Mesenchymal stem cell (in vitro differentiated cells and primary cell): ENCODE measurements at regions not wholly inside any gene's neighbourhood (a gene's known extent, or its start where the extent isn't known, plus 50 kb on each side); places are given as distances from the start of the nearest gene placed in this dataset.
"Not testable (repeated sequence)": the region's sequence is repeated elsewhere in the genome, so short reads cannot be mapped to it uniquely, and the experiment has no call there.

ENCODE experiments used
- DNase-seq: peaks from one replicate; pipeline ENCODE4 v3.0.0-alpha.2; 2013
- H2AFZ ChIP-seq: one replicate; pipeline ENCODE4 v1.6.1; 2013; ENCODE audit warnings: low read depth, mild to moderate bottlenecking, control low read depth, inconsistent platforms, low read length, moderate library complexity
- H2AK5ac ChIP-seq: 2 replicates; pipeline ENCODE4 v1.6.1; 2013; ENCODE audit warnings: low read length, moderate library complexity, mild to moderate bottlenecking, inconsistent platforms; ENCODE audit not compliant: severe bottlenecking
- H2BK120ac ChIP-seq: one replicate; pipeline ENCODE4 v1.6.1; 2013; ENCODE audit warnings: low read depth, mild to moderate bottlenecking, inconsistent platforms, low read length, moderate library complexity
- H2BK12ac ChIP-seq, 2 experiments: one replicate each; pipeline ENCODE4 v1.6.1; 2013; ENCODE audit warnings: inconsistent platforms in 2 of 2, low read length in 2 of 2, mild to moderate bottlenecking in 2 of 2, moderate library complexity in 2 of 2, control low read depth in 1 of 2
- H2BK15ac ChIP-seq: one replicate; pipeline ENCODE4 v1.6.1; 2013; ENCODE audit warnings: mild to moderate bottlenecking, low read depth, inconsistent platforms; ENCODE audit not compliant: poor library complexity, severe bottlenecking
- H2BK5ac ChIP-seq: 2 replicates; pipeline ENCODE4 v1.6.1; 2013; ENCODE audit warnings: low read depth, mild to moderate bottlenecking, low read length, control low read depth, inconsistent platforms; ENCODE audit not compliant: poor library complexity, severe bottlenecking
- H3K14ac ChIP-seq, 2 experiments: one replicate each; pipeline ENCODE4 v1.6.1; 2013; ENCODE audit warnings: inconsistent platforms in 2 of 2, low read length in 2 of 2, control low read depth in 1 of 2, mild to moderate bottlenecking in 1 of 2, moderate library complexity in 1 of 2
- H3K18ac ChIP-seq, 2 experiments: one replicate each; pipeline ENCODE4 v1.6.1; 2013; ENCODE audit warnings: inconsistent platforms in 2 of 2, low read length in 2 of 2, control low read depth in 1 of 2, low read depth in 1 of 2, mild to moderate bottlenecking in 1 of 2
- H3K23ac ChIP-seq, 2 experiments: one replicate each; pipeline ENCODE4 v1.6.1; 2013; ENCODE audit warnings: inconsistent platforms in 2 of 2, low read length in 2 of 2, mild to moderate bottlenecking in 2 of 2, moderate library complexity in 2 of 2, control low read depth in 1 of 2
- H3K27ac ChIP-seq: 2 replicates; pipeline ENCODE4 v1.5.1; 2013; ENCODE audit warnings: mild to moderate bottlenecking, moderate library complexity, low read length, control low read depth, inconsistent platforms; ENCODE audit not compliant: poor library complexity, severe bottlenecking
- H3K27me3 ChIP-seq, 2 experiments: 2 replicates each; pipeline versions ENCODE4 v1.6.1 to v1.7.0; 2013; ENCODE audit warnings: low read length in 2 of 2, mild to moderate bottlenecking in 2 of 2, moderate library complexity in 2 of 2, control low read depth in 1 of 2, inconsistent platforms in 1 of 2; ENCODE audit not compliant: control insufficient read depth in 1 of 2, insufficient read depth in 1 of 2
- H3K36me3 ChIP-seq, 2 experiments: 2 replicates each; pipeline versions ENCODE4 v1.6.1 to v1.7.0; 2013; ENCODE audit warnings: low read length in 2 of 2, control low read depth in 1 of 2, inconsistent platforms in 1 of 2, low read depth in 1 of 2, mild to moderate bottlenecking in 1 of 2; ENCODE audit not compliant: insufficient read depth in 2 of 2, control insufficient read depth in 1 of 2
- H3K4ac ChIP-seq, 2 experiments: one replicate each; pipeline ENCODE4 v1.6.1; 2013; ENCODE audit warnings: inconsistent platforms in 2 of 2, low read length in 2 of 2, mild to moderate bottlenecking in 2 of 2, moderate library complexity in 2 of 2, control low read depth in 1 of 2, low read depth in 1 of 2
- H3K4me1 ChIP-seq: 2 replicates; pipeline ENCODE4 v1.6.1; 2013; ENCODE audit warnings: low read depth, low read length, control low read depth; ENCODE audit not compliant: control insufficient read depth, insufficient read depth
- H3K4me2 ChIP-seq: 2 replicates; pipeline ENCODE4 v1.6.1; 2013; ENCODE audit warnings: low read length, mild to moderate bottlenecking, inconsistent platforms; ENCODE audit not compliant: poor library complexity, severe bottlenecking
- H3K4me3 ChIP-seq, 2 experiments: 2 replicates each; pipeline versions ENCODE4 v1.5.1 to v1.7.0; 2013; ENCODE audit warnings: low read length in 2 of 2, mild to moderate bottlenecking in 2 of 2, control low read depth in 1 of 2, low read depth in 1 of 2; ENCODE audit not compliant: insufficient read depth in 1 of 2
- H3K79me1 ChIP-seq: replicated peaks from 2 replicates; pipeline ENCODE4 v1.6.1; 2013; ENCODE audit warnings: mild to moderate bottlenecking, control low read depth, low read length, inconsistent platforms; ENCODE audit not compliant: poor library complexity, severe bottlenecking
- H3K9ac ChIP-seq: 2 replicates; pipeline ENCODE4 v1.7.0; 2013; ENCODE audit warnings: mild to moderate bottlenecking, low read length, moderate library complexity
- H3K9me3 ChIP-seq: 2 replicates; pipeline ENCODE4 v1.7.0; 2013; ENCODE audit warnings: mild to moderate bottlenecking, low read length; ENCODE audit not compliant: control insufficient read depth
- H4K8ac ChIP-seq: one replicate; pipeline ENCODE4 v1.6.1; 2013; ENCODE audit warnings: inconsistent platforms, mild to moderate bottlenecking, low read length, moderate library complexity
- H4K91ac ChIP-seq: one replicate; pipeline ENCODE4 v1.6.1; 2013; ENCODE audit warnings: mild to moderate bottlenecking, low read length, inconsistent platforms
- WGBS: methylation state at CpG from one replicate; pipeline ENCODE4 v1.1.7; 2013; ENCODE audit warnings: mixed read lengths; 5-methylcytosine and 5-hydroxymethylcytosine counted together

DNA sequence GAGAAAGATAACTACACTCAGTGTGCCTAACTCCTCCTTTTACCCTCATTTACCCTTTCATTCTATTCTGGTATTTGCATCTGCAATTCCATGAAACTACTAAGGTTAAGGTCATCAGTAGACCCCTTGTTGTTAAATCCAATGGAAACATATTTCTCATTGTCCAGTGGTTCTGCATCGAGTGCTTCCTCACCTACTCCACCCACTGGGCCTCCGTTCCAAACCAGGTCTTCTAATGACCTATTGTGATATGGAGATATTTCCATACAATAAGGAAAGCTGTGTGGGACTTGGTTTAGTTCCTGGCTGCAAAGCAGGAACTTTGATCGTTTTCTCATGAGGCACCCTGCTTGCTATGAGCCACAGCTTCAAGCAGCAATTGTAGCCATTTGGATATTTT is 99.5 kb upstream of the FSCB start:
- Histone ChIP-seq H2AFZ (no peak overlapping the region), H3K79me1 (no peaks in the 10 kb centered on the region)

GRCh38 chr14:44601266-44601665 is 94.2 kb upstream of the FSCB start:
- not testable (repeated sequence) for H4K91ac ChIP-seq, DNase-seq, H3K4me3 ChIP-seq, H3K27ac ChIP-seq, H3K9me3 ChIP-seq, H3K36me3 ChIP-seq, H3K23ac ChIP-seq, H3K27me3 ChIP-seq, H2BK120ac ChIP-seq, H3K4me1 ChIP-seq, H2AK5ac ChIP-seq, H3K14ac ChIP-seq, H2AFZ ChIP-seq, H3K79me1 ChIP-seq, H4K8ac ChIP-seq, H3K4me2 ChIP-seq, H2BK12ac ChIP-seq, H3K9ac ChIP-seq, H3K18ac ChIP-seq, H3K4ac ChIP-seq, H2BK5ac ChIP-seq, H2BK15ac ChIP-seq
- 96% methylated on average over 35 of the region's 37 CpGs for WGBS

More for the DNA sequence above, 99.5 kb upstream of the FSCB start:
- H3K9ac ChIP-seq, result no peak overlapping the region
- no peak overlapping the region for H2BK15ac ChIP-seq
- H3K36me3 ChIP-seq, result no peaks in the 10 kb centered on the region
- H3K18ac ChIP-seq, result no peak overlapping the region
- H3K14ac ChIP-seq, result no peak overlapping the region
- no peaks in the 10 kb centered on the region for H3K27me3 ChIP-seq
- 68% methylated on average over 3 of the region's 3 CpGs for WGBS
- no peak overlapping the region for H4K8ac ChIP-seq
- no peak overlapping the region for H4K91ac ChIP-seq
- no peak overlapping the region for H2BK12ac ChIP-seq
- H2BK120ac ChIP-seq, result no peak overlapping the region
- H3K4me2 ChIP-seq, result no peak overlapping the region
- H3K23ac ChIP-seq, result no peak overlapping the region
- no peak overlapping the region for H2BK5ac ChIP-seq
- no peak overlapping the region for H2AK5ac ChIP-seq
- no peak overlapping the region for H3K27ac ChIP-seq
- no peaks in the 10 kb centered on the region for H3K9me3 ChIP-seq
- DNase-seq, result no peak
- no peaks in the 10 kb centered on the region for H3K4me1 ChIP-seq
- H3K4me3 ChIP-seq, result no peak overlapping the region
- H3K4ac ChIP-seq, result no peak overlapping the region

DNA sequence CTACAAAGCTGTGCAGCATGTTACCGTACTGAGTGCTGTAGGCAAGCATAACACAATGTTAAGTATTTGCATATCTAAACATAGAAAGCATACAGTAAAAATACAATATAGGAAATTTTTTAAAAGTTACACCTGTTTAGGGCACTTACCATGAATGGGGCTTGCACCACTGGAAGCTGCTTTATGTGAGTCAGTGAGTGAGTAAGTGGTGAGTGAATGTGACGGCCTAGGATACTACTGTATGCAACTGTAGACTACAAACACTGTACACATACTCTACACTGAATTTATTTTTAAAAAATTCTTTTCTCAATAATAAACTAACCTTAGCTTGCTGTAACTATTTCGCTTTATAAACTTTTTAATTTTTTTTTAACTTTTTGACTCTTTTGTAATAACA is 82.1 kb upstream of the FSCB start:
- Histone ChIP-seq H2BK12ac (no peak overlapping the region), H3K4me3 (no peak overlapping the region), H2BK5ac (no peak overlapping the region), H3K27me3 (no peaks in the 10 kb centered on the region), H3K36me3 (no peaks in the 10 kb centered on the region), H3K4ac (no peak overlapping the region), H3K9ac (no peak overlapping the region), H3K27ac (no peak overlapping the region), H3K23ac (no peak overlapping the region), H3K79me1 (no peaks in the 10 kb centered on the region), H2BK120ac (no peak overlapping the region), H4K91ac (no peak overlapping the region), H4K8ac (no peak overlapping the region), H3K4me2 (no peak overlapping the region), H3K4me1 (no peaks in the 10 kb centered on the region), H2AK5ac (no peak overlapping the region), H2AFZ (no peak overlapping the region), H3K18ac (no peak overlapping the region), H3K9me3 (no peaks in the 10 kb centered on the region), H2BK15ac (no peak overlapping the region), H3K14ac (no peak overlapping the region)
- WGBS, result 100% methylated on average over 1 of the region's 3 CpGs
- DNase-seq, result no peak

- Histone ChIP-seq H2BK15ac (no peak overlapping the region), H2BK5ac (no peak overlapping the region), H3K27ac (no peak overlapping the region), H2AK5ac (no peak overlapping the region), H3K79me1 (no peaks in the 10 kb centered on the region), H2AFZ (no peak overlapping the region), H3K4ac (no peak overlapping the region), H3K23ac (no peak overlapping the region), H2BK12ac (no peak overlapping the region), H3K4me3 (no peak overlapping the region), H3K4me2 (no peak overlapping the region), H3K36me3 (no peaks in the 10 kb centered on the region), H3K9me3 (peaks cover 3% of the 10 kb centered on the region), H3K18ac (no peak overlapping the region), H3K4me1 (no peaks in the 10 kb centered on the region), H3K9ac (no peak overlapping the region), H4K91ac (no peak overlapping the region), H3K14ac (no peak overlapping the region), H2BK120ac (no peak overlapping the region), H3K27me3 (no peaks in the 10 kb centered on the region), H4K8ac (no peak overlapping the region)
- no peak for DNase-seq
These were observed 79.8 kb upstream of the FSCB start for GRCh38 chr14:44586910-44587309.
